ENCODE measurements at regions not wholly inside any gene's neighbourhood (a gene's known extent, or its start where the extent isn't known, plus 50 kb on each side); places are given as distances from the start of the nearest gene placed in this dataset.

DNA sequence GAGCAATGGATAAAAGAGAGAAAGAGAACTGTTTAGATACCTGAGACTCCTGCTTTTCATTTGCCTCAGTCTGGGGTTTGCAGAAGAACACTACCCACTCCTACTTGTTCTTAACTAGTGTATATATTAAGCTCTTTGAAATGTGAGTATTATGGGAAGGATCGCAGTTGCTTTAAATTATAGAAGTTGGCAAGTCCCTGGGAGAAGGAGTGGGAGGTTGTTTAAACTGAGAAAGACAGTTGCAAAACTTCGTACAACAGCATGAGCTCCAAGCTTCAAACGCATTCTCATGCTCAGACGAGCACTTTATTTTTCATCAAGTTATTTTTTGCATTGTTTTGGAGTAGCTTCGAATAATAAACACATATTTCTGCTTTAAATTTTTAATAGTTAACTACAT is 88.1 kb upstream of the C1QTNF7 start:
- no peak for TF ChIP-seq RAD21 (IDR thresholded peaks at IDR 0.05; ENCODE audit: low read depth)
- TF ChIP-seq ZBTB7A (IDR thresholded peaks at IDR 0.05; ENCODE audit: low read depth), result no peak
- TF ChIP-seq CREB1 (IDR thresholded peaks at IDR 0.05; ENCODE audit: low read depth), result no peak
- TF ChIP-seq TEAD4 (IDR thresholded peaks at IDR 0.05), result no peak

DNA sequence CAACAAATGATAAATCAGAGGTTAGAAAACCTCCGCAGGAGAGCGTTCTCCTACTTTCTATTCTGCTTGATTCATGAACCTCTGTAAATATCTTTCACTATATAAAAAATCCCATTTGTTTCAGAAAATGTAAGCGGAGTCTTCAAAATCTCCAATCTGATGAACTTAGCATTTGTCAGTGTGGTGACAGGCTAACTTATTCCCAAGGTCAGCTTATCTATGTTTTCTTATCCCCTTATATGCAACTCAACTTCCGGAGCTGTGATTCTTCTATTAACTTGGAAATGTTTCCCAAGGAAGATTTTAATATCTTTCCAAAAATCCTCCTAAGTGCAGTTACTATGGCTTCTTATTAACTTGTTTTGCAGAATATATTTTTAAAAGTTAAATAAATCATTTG is 87.5 kb upstream of the C1QTNF7 start:
- TF ChIP-seq CREB1 (IDR thresholded peaks at IDR 0.05; ENCODE audit: low read depth) (no peak), TEAD4 (IDR thresholded peaks at IDR 0.05) (no peak), FOXM1 (IDR thresholded peaks at IDR 0.05; ENCODE audit: borderline replicate concordance, low read depth) (no peak), TCF12 (IDR thresholded peaks at IDR 0.05; ENCODE audit: low read depth) (no peak), TAF1 (IDR thresholded peaks at IDR 0.05; ENCODE audit: low read depth) (no peak), NFIC (IDR thresholded peaks at IDR 0.05) (no peak), EP300 (IDR thresholded peaks at IDR 0.05; ENCODE audit: borderline replicate concordance) (no peak), YY1 (IDR thresholded peaks at IDR 0.05; ENCODE audit: low read depth) (no peak), RAD21 (IDR thresholded peaks at IDR 0.05; ENCODE audit: low read depth) (no peak)
- TF ChIP-seq, protein P1, sequence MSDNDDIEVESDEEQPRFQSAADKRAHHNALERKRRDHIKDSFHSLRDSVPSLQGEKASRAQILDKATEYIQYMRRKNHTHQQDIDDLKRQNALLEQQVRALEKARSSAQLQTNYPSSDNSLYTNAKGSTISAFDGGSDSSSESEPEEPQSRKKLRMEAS (IDR thresholded peaks at IDR 0.05), result no peak
- TF ChIP-seq, protein P2, sequence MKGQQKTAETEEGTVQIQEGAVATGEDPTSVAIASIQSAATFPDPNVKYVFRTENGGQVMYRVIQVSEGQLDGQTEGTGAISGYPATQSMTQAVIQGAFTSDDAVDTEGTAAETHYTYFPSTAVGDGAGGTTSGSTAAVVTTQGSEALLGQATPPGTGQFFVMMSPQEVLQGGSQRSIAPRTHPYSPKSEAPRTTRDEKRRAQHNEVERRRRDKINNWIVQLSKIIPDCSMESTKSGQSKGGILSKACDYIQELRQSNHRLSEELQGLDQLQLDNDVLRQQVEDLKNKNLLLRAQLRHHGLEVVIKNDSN (IDR thresholded peaks at IDR 0.05), result no peak
- TF ChIP-seq, protein P3, sequence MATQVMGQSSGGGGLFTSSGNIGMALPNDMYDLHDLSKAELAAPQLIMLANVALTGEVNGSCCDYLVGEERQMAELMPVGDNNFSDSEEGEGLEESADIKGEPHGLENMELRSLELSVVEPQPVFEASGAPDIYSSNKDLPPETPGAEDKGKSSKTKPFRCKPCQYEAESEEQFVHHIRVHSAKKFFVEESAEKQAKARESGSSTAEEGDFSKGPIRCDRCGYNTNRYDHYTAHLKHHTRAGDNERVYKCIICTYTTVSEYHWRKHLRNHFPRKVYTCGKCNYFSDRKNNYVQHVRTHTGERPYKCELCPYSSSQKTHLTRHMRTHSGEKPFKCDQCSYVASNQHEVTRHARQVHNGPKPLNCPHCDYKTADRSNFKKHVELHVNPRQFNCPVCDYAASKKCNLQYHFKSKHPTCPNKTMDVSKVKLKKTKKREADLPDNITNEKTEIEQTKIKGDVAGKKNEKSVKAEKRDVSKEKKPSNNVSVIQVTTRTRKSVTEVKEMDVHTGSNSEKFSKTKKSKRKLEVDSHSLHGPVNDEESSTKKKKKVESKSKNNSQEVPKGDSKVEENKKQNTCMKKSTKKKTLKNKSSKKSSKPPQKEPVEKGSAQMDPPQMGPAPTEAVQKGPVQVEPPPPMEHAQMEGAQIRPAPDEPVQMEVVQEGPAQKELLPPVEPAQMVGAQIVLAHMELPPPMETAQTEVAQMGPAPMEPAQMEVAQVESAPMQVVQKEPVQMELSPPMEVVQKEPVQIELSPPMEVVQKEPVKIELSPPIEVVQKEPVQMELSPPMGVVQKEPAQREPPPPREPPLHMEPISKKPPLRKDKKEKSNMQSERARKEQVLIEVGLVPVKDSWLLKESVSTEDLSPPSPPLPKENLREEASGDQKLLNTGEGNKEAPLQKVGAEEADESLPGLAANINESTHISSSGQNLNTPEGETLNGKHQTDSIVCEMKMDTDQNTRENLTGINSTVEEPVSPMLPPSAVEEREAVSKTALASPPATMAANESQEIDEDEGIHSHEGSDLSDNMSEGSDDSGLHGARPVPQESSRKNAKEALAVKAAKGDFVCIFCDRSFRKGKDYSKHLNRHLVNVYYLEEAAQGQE (IDR thresholded peaks at IDR 0.05; ENCODE audit: low read depth), result no peak

DNA sequence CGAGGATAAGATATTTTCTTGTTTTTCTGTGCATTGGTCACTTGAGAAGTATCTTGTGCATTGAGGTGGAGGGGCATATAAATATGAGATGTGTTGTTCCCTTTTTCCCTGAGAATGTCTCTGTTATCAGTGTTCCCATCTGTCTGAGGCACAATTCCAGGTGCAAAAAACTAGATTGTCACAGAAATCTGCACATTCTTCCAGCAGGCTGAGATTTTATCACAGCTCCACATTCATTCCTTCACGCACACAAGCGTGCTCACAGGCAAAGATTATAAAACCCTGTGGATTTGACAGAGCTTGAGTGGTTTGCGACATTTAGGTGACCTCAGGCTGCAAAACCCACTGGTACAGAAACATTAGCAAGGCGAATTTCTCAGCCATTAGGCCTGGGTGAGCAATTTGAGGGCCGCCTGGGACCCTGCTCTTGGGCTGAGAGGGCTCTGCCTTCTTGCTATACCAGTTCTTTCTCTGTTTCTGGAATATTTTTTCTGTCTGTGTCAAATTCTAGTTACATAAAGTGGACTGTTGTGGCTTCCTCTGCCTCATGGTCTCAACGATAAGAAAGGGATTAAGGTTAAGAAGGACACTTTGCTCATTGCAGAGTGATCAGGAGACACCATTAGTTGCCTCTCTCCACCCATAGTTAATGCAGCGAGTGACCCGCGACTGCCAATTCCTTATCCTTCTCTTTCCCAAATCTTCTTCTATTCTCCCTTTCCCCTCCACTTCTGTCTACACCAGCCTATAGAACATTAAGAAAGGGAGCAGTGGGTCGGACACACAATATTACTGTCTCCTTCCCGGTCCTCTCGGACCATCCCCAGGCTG is 86.7 kb upstream of the C1QTNF7 start:
- TF ChIP-seq ZBTB7A (IDR thresholded peaks at IDR 0.05; ENCODE audit: low read depth) (no peak), NFIC (IDR thresholded peaks at IDR 0.05) (no peak), YY1 (IDR thresholded peaks at IDR 0.05; ENCODE audit: low read depth) (no peak), CEBPB (IDR thresholded peaks at IDR 0.05) (no peak), RAD21 (IDR thresholded peaks at IDR 0.05; ENCODE audit: low read depth) (no peak)
- TF ChIP-seq, protein P2 (IDR thresholded peaks at IDR 0.05), result no peak
- TF ChIP-seq, protein P3 (IDR thresholded peaks at IDR 0.05; ENCODE audit: low read depth), result no peak

DNA sequence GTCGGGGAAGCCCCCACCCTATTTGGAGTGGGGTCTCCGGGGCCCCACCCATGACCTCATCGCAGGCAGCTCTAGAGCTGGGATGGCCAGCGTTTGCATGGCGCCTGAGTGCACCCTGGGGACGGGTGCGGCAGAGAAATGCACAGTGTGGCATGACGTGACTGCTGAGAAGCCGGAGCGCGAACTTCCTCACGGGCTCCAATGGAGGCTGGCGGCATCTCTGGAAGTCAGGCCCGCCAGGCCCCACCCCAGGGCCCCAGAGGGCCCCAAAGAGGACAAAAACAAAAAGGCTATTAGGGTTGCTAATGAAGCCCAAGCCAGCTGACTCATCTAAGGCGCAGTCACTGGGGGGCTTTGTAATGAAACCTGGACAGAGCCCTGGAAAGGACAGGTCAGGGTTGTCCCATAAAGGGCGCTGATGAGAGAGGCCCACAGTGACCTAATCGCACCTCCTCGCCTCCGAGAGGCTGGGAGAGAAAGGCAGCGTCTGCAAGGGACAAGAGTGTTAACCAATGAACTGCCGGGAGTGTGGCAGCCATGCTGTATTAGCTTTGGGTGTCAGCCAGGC is 86.0 kb upstream of the C1QTNF7 start:
- TF ChIP-seq EP300 (IDR thresholded peaks at IDR 0.05; ENCODE audit: borderline replicate concordance) (no peak), RAD21 (IDR thresholded peaks at IDR 0.05; ENCODE audit: low read depth) (no peak), NFIC (IDR thresholded peaks at IDR 0.05) (no peak), TEAD4 (IDR thresholded peaks at IDR 0.05) (no peak), ZBTB7A (IDR thresholded peaks at IDR 0.05; ENCODE audit: low read depth) (no peak), CEBPB (IDR thresholded peaks at IDR 0.05) (no peak), TAF1 (IDR thresholded peaks at IDR 0.05; ENCODE audit: low read depth) (no peak), EGR1 (IDR thresholded peaks at IDR 0.05) (no peak), TCF12 (IDR thresholded peaks at IDR 0.05; ENCODE audit: low read depth) (no peak), CREB1 (IDR thresholded peaks at IDR 0.05; ENCODE audit: low read depth) (no peak), YY1 (IDR thresholded peaks at IDR 0.05; ENCODE audit: low read depth) (no peak), FOXM1 (IDR thresholded peaks at IDR 0.05; ENCODE audit: borderline replicate concordance, low read depth) (no peak)
- TF ChIP-seq, protein P2 (IDR thresholded peaks at IDR 0.05), result no peak
- TF ChIP-seq, protein P1 (IDR thresholded peaks at IDR 0.05), result no peak
- TF ChIP-seq, protein P3 (IDR thresholded peaks at IDR 0.05; ENCODE audit: low read depth), result no peak

All from Ishikawa (cell line).